Stomach (tissue), 8 donors: ENCODE measurements at regions not wholly inside any gene's neighbourhood (a gene's known extent, or its start where the extent isn't known, plus 50 kb on each side); places are given as distances from the start of the nearest gene placed in this dataset.

Source experiments
- DNase-seq, 2 donors: peaks; one replicate each; pipeline versions ENCODE4 v3.0.0 to v3.0.0-alpha.2; 2013 to 2019
- H3K27ac ChIP-seq, 5 donors: fragments of 200-600 bp in 4 of 5; sonication (generic) in 4 of 5; one replicate each; pipeline ENCODE4 v1.5.1; 2013 to 2019; ENCODE audit warnings: mild to moderate bottlenecking in 1 of 5, moderate library complexity in 1 of 5
- H3K27me3 ChIP-seq, 3 donors: fragments of 200-600 bp; sonication (generic); one replicate each; pipeline ENCODE4 v1.5.1; 2017 to 2019; ENCODE audit warnings: mixed run types in 1 of 3
- H3K36me3 ChIP-seq, 4 donors: fragments of 200-600 bp; sonication (generic); 1 replicate in 3 of 4; 2 replicates in 1 of 4; pipeline ENCODE4 v1.5.1; 2016 to 2019
- H3K4me1 ChIP-seq, 4 donors: fragments of 200-600 bp; sonication (generic); one replicate each; pipeline ENCODE4 v1.5.1; 2016 to 2019
- H3K4me3 ChIP-seq, 4 donors: fragments of 200-600 bp; sonication (generic) in 3 of 4; one replicate each; pipeline ENCODE4 v1.5.1; 2016 to 2019; ENCODE audit warnings: mild to moderate bottlenecking in 1 of 4
- H3K9me3 ChIP-seq, 4 donors: fragments of 200-600 bp; sonication (generic); one replicate each; pipeline ENCODE4 v1.5.1; 2016 to 2019
- CTCF ChIP-seq, 7 experiments: fragments of 450-650 bp in 4 of 7; fragments of 200-600 bp in 3 of 7; sonication (generic) in 3 of 7; IDR thresholded peaks; one replicate each; pipeline ENCODE4 v1.5.1; 2016 to 2019; ENCODE audit warnings: antibody characterized with exemption in 7 of 7, control low read depth in 2 of 7, mild to moderate bottlenecking in 1 of 7
- EP300 ChIP-seq: sonication (generic); formaldehyde crosslinking; IDR thresholded peaks from one replicate; pipeline ENCODE4 v1.6.1; 2017; ENCODE audit warnings: antibody characterized with exemption
- POLR2A ChIP-seq, 4 donors: fragments of 450-650 bp; IDR thresholded peaks; one replicate each; pipeline ENCODE4 v1.6.1; 2016; ENCODE audit warnings: antibody characterized with exemption in 4 of 4, control low read depth in 2 of 4, mild to moderate bottlenecking in 1 of 4, moderate library complexity in 1 of 4
- POLR2AphosphoS5 ChIP-seq, 3 donors: sonication (generic); formaldehyde crosslinking; IDR thresholded peaks; one replicate each; pipeline ENCODE4 v1.6.1; 2016; ENCODE audit warnings: antibody characterized with exemption in 3 of 3
- WGBS, 5 donors: extraction: QIAGEN DNeasy Blood & Tissue Kit in 3 of 5; methylation state at CpG; one replicate each; pipeline versions ENCODE4 v1.1.5 to v1.1.7; 2013 to 2018; 5-methylcytosine and 5-hydroxymethylcytosine counted together
- intact Hi-C: fragments of 100-400 bp; cut with DNase I; formaldehyde crosslinking; loops from one replicate; pipeline ENCODE4 v1.15.1; 2023; ENCODE audit warnings: low total_unique reads
- donor health status: healthy with polysubstance abuse.
- donor health status: Bipolar disorder and iron deficiency.
- donor health status: healthy.

GRCh38 chr20:29298759-29299613, 1958.5 kb upstream of the DEFB115 start:
- WGBS, 5 donors, result 81 to 90% (median 86%) methylated on average over 40 of the region's 40 CpGs

GRCh38 chr20:29299811-29300578, 1957.5 kb upstream of the DEFB115 start:
- H3K9me3 ChIP-seq, result peaks cover 0 to 96% (median 71%) of the 10 kb centered on the region in 4 donors
- TF ChIP-seq POLR2A (IDR thresholded peaks at IDR 0.05) (no peak), CTCF (IDR thresholded peaks at IDR 0.05) (no peak)

More at GRCh38 chr20:29298759-29299613, 1958.5 kb upstream of the DEFB115 start:
- intact Hi-C loops, result no loop called here
- no peak overlapping the region for H3K27ac ChIP-seq
- H3K4me3 ChIP-seq, result no peak overlapping the region
- H3K36me3 ChIP-seq, result no peaks in the 10 kb centered on the region
- peaks cover 0 to 90% (median 69%) of the 10 kb centered on the region in 4 donors for H3K9me3 ChIP-seq
- DNase-seq, result peak in 1 of 2 donors; percentile 19
- no peak for TF ChIP-seq CTCF (IDR thresholded peaks at IDR 0.05)
- TF ChIP-seq POLR2AphosphoS5 (IDR thresholded peaks at IDR 0.05), result no peak
- no peak for TF ChIP-seq POLR2A (IDR thresholded peaks at IDR 0.05)
- TF ChIP-seq EP300, result no peak
- H3K4me1 ChIP-seq, result no peaks in the 10 kb centered on the region
- H3K27me3 ChIP-seq, result no peaks in the 10 kb centered on the region

GRCh38 chr20:29300579-29301551, 1956.6 kb upstream of the DEFB115 start:
- H3K27me3 ChIP-seq, result peaks cover 0 to 7% (median 0%) of the 10 kb centered on the region in 3 donors
- intact Hi-C loops, result no loop called here
- H3K9me3 ChIP-seq, result peaks cover 0 to 87% (median 69%) of the 10 kb centered on the region in 4 donors
- WGBS, 5 donors, result 68 to 86% (median 81%) methylated on average over 71 to 88 of the region's 88 CpGs
- no peak for DNase-seq
- no peak overlapping the region for H3K27ac ChIP-seq
- TF ChIP-seq CTCF (IDR thresholded peaks at IDR 0.05) (no peak), POLR2A (IDR thresholded peaks at IDR 0.05) (no peak), POLR2AphosphoS5 (IDR thresholded peaks at IDR 0.05) (no peak), EP300 (no peak)
- no peaks in the 10 kb centered on the region for H3K36me3 ChIP-seq
- H3K4me1 ChIP-seq, result no peaks in the 10 kb centered on the region
- no peak overlapping the region for H3K4me3 ChIP-seq

More at GRCh38 chr20:29299811-29300578, 1957.5 kb upstream of the DEFB115 start:
- Histone ChIP-seq H3K4me1 (no peaks in the 10 kb centered on the region), H3K4me3 (no peak overlapping the region), H3K36me3 (no peaks in the 10 kb centered on the region), H3K27me3 (peaks cover 0 to 7% (median 0%) of the 10 kb centered on the region in 3 donors), H3K27ac (no peak overlapping the region)
- intact Hi-C loops, result no loop called here
- DNase-seq, result no peak
- WGBS, 5 donors, result 77 to 86% (median 84%) methylated on average over 47 to 49 of the region's 49 CpGs
